Astrocyte (in vitro differentiated cells and primary cell): ENCODE measurements at regions not wholly inside any gene's neighbourhood (a gene's known extent, or its start where the extent isn't known, plus 50 kb on each side); places are given as distances from the start of the nearest gene placed in this dataset.
"Not testable (repeated sequence)": the region's sequence is repeated elsewhere in the genome, so short reads cannot be mapped to it uniquely, and the experiment has no call there.

Experiments used
- DNase-seq: peaks from one replicate; pipeline ENCODE4 v3.0.0-alpha.2; 2010; ENCODE audit warnings: low read depth
- FAIRE-seq: peaks from 2 replicates; lab custom pipeline; 2011; peaks lifted over from hg19 to GRCh38; lab: Jason Lieb, UNC
- H2AFZ ChIP-seq: 2 replicates; pipeline ENCODE4 v1.6.0; 2012; ENCODE audit warnings: low read depth, low read length, inconsistent platforms
- H3K27ac ChIP-seq: 2 replicates; pipeline ENCODE4 v1.5.1; 2011; ENCODE audit warnings: low read depth, low read length, inconsistent platforms
- H3K27me3 ChIP-seq: 2 replicates; pipeline ENCODE4 v1.6.0; 2011; ENCODE audit warnings: low read length, inconsistent platforms; ENCODE audit not compliant: insufficient read depth
- H3K36me3 ChIP-seq: 2 replicates; pipeline ENCODE4 v1.5.1; 2011; ENCODE audit warnings: low read length, inconsistent platforms; ENCODE audit not compliant: insufficient read depth
- H3K4me1 ChIP-seq: 2 replicates; pipeline ENCODE4 v1.5.1; 2011; ENCODE audit warnings: low read length, inconsistent platforms; ENCODE audit not compliant: insufficient read depth
- H3K4me2 ChIP-seq: 2 replicates; pipeline ENCODE4 v1.6.0; 2012; ENCODE audit warnings: low read length, inconsistent platforms
- H3K4me3 ChIP-seq: 2 replicates; pipeline ENCODE4 v1.5.1; 2011; ENCODE audit warnings: low read depth, mild to moderate bottlenecking, low read length, inconsistent platforms; ENCODE audit not compliant: insufficient read depth
- H3K79me2 ChIP-seq: 2 replicates; pipeline ENCODE4 v1.6.0; 2012; ENCODE audit warnings: mild to moderate bottlenecking, low read length, inconsistent platforms; ENCODE audit not compliant: insufficient read depth
- H3K9ac ChIP-seq: 2 replicates; pipeline ENCODE4 v1.6.0; 2012; ENCODE audit warnings: mild to moderate bottlenecking, low read length, inconsistent platforms
- H3K9me3 ChIP-seq: 2 replicates; pipeline ENCODE4 v1.5.1; 2012; ENCODE audit warnings: low read depth, mild to moderate bottlenecking, low read length, inconsistent platforms; ENCODE audit not compliant: insufficient read depth
- H4K20me1 ChIP-seq: 2 replicates; pipeline ENCODE4 v1.6.0; 2012; ENCODE audit warnings: low read length, inconsistent platforms; ENCODE audit not compliant: insufficient read depth
- H3K27ac Mint-ChIP-seq: one replicate; pipeline ENCODE4 v1.8.0; 2021; ENCODE audit warnings: mild to moderate bottlenecking, mixed read lengths; ENCODE audit not compliant: unreplicated experiment
- H3K27me3 Mint-ChIP-seq: one replicate; pipeline ENCODE4 v1.8.0; 2021; ENCODE audit warnings: low read depth, mixed read lengths; ENCODE audit not compliant: unreplicated experiment
- H3K36me3 Mint-ChIP-seq: one replicate; pipeline ENCODE4 v1.8.0; 2021; ENCODE audit warnings: low read depth, mixed read lengths; ENCODE audit not compliant: unreplicated experiment
- H3K4me1 Mint-ChIP-seq: one replicate; pipeline ENCODE4 v1.8.0; 2021; ENCODE audit warnings: low read depth, mixed read lengths; ENCODE audit not compliant: unreplicated experiment
- H3K4me3 Mint-ChIP-seq: one replicate; pipeline ENCODE4 v1.8.0; 2021; ENCODE audit warnings: mild to moderate bottlenecking, moderate library complexity, mixed read lengths; ENCODE audit not compliant: unreplicated experiment
- H3K9me3 Mint-ChIP-seq: one replicate; pipeline ENCODE4 v1.8.0; 2021; ENCODE audit warnings: mild to moderate bottlenecking, mixed read lengths; ENCODE audit not compliant: unreplicated experiment
- CTCF ChIP-seq: IDR thresholded peaks from 2 replicates; pipeline ENCODE4 v1.5.1; 2011; ENCODE audit warnings: low read depth, mild to moderate bottlenecking, inconsistent platforms, low read length, moderate library complexity; ENCODE audit not compliant: insufficient read depth
- EZH2 ChIP-seq: IDR thresholded peaks from 2 replicates; pipeline ENCODE4 v1.6.1; 2012; ENCODE audit warnings: mild to moderate bottlenecking, low read length, inconsistent platforms; ENCODE audit not compliant: insufficient read depth

DNA sequence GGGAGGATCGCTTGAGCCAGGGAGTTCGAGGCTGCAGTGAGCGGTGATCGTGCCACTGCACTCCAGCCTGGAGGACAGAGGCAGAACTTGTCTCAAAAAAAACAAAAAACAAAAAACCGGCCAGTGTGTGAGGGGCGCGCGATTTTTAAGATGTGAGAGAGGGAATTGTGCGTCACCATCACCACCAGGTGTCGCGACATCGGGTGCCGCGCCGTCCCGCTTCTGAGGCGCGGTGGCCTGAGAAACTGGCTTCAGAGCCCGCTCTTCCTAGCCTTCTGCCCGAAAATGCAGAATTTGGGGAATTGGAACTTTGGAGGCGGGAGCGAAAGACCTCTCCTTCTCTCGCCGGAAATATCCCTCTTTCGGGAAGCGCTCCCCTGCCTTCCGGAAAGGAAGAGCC, 524.8 kb downstream of the KCNJ18 start:
- DNase-seq (no peak), FAIRE-seq (no peak)
- TF ChIP-seq EZH2 (no peak), CTCF (no peak)
- no peaks in the 10 kb centered on the region for H4K20me1 ChIP-seq
- peaks cover 1% of the 10 kb centered on the region for H3K9me3 Mint-ChIP-seq
- H3K27ac ChIP-seq, result no peak overlapping the region
- no peaks in the 10 kb centered on the region for H3K79me2 ChIP-seq
- peaks cover 2% of the 10 kb centered on the region for H3K27me3 Mint-ChIP-seq
- no peaks in the 10 kb centered on the region for H3K36me3 Mint-ChIP-seq
- H3K9ac ChIP-seq, result no peak overlapping the region
- H3K4me1 Mint-ChIP-seq, result no peaks in the 10 kb centered on the region
- H3K27me3 ChIP-seq, result no peaks in the 10 kb centered on the region
- no peaks in the 10 kb centered on the region for H3K4me1 ChIP-seq
- H3K27ac Mint-ChIP-seq, result no peak overlapping the region
- H2AFZ ChIP-seq, result no peak overlapping the region
- no peak overlapping the region for H3K4me2 ChIP-seq
- H3K4me3 ChIP-seq, result no peak overlapping the region
- peaks cover 4% of the 10 kb centered on the region for H3K9me3 ChIP-seq
- no peak overlapping the region for H3K4me3 Mint-ChIP-seq
- no peaks in the 10 kb centered on the region for H3K36me3 ChIP-seq

- TF ChIP-seq EZH2, result no peak
- TF ChIP-seq CTCF, result no peak
- H3K9ac ChIP-seq, result no peak overlapping the region
- Mint-ChIP-seq H3K4me3 (no peak overlapping the region), H3K4me1 (peaks cover 2% of the 10 kb centered on the region), H3K36me3 (no peaks in the 10 kb centered on the region), H3K27ac (no peak overlapping the region), H3K27me3 (peaks cover 2% of the 10 kb centered on the region), H3K9me3 (peaks cover 1% of the 10 kb centered on the region)
- H2AFZ ChIP-seq, result no peak overlapping the region
- H4K20me1 ChIP-seq, result no peaks in the 10 kb centered on the region
- H3K4me3 ChIP-seq, result no peak overlapping the region
- H3K4me1 ChIP-seq, result no peaks in the 10 kb centered on the region
- no peak overlapping the region for H3K4me2 ChIP-seq
- FAIRE-seq (no peak), DNase-seq (no peak)
- H3K9me3 ChIP-seq, result peaks cover 4% of the 10 kb centered on the region
- H3K27me3 ChIP-seq, result no peaks in the 10 kb centered on the region
- H3K36me3 ChIP-seq, result no peaks in the 10 kb centered on the region
- no peak overlapping the region for H3K27ac ChIP-seq
- H3K79me2 ChIP-seq, result no peaks in the 10 kb centered on the region
Observed at GRCh38 chr17:22221344-22221743, 529.0 kb downstream of the KCNJ18 start.

GRCh38 chr17:22226477-22226876, 534.2 kb downstream of the KCNJ18 start:
- H3K36me3 Mint-ChIP-seq, H3K4me2 ChIP-seq, FAIRE-seq, H3K4me3 ChIP-seq, H4K20me1 ChIP-seq, H3K79me2 ChIP-seq, H3K4me3 Mint-ChIP-seq, DNase-seq, H2AFZ ChIP-seq, H3K9me3 Mint-ChIP-seq, H3K9ac ChIP-seq, H3K27me3 Mint-ChIP-seq, H3K36me3 ChIP-seq, H3K4me1 ChIP-seq, H3K9me3 ChIP-seq, H3K27ac ChIP-seq, H3K27me3 ChIP-seq: not testable (repeated sequence)
- Mint-ChIP-seq H3K4me1 (peaks cover 21% of the 10 kb centered on the region), H3K27ac (peak overlapping the region; percentile 3)

DNA sequence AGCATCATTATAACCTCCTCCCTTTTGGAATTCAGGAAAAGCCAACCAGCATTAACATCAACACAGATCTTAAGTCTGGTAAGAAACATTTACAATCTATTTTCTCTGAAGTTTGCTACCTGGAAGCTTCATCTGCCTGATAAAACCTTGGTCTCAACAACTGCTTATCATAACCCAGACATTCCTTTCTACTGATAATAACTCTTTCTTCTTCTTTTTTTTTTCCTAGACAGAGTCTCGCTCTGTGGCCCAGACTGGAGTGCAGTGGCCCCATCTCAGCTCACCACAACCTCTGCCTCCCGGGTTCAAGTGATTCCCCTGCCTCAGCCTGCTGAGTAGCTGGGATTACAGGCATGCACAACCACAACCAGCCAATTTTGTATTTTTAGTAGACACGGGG, 534.6 kb downstream of the KCNJ18 start:
- H3K4me3 ChIP-seq, H4K20me1 ChIP-seq, DNase-seq, H3K27me3 Mint-ChIP-seq, H3K36me3 ChIP-seq, H3K79me2 ChIP-seq, FAIRE-seq, H3K4me3 Mint-ChIP-seq, H3K4me1 ChIP-seq, H3K9me3 ChIP-seq, H3K9me3 Mint-ChIP-seq, H2AFZ ChIP-seq, H3K36me3 Mint-ChIP-seq, H3K27ac ChIP-seq, H3K9ac ChIP-seq, H3K4me2 ChIP-seq, H3K27me3 ChIP-seq: not testable (repeated sequence)
- Mint-ChIP-seq H3K27ac (peak overlapping the region; percentile 87), H3K4me1 (peaks cover 21% of the 10 kb centered on the region)

DNA sequence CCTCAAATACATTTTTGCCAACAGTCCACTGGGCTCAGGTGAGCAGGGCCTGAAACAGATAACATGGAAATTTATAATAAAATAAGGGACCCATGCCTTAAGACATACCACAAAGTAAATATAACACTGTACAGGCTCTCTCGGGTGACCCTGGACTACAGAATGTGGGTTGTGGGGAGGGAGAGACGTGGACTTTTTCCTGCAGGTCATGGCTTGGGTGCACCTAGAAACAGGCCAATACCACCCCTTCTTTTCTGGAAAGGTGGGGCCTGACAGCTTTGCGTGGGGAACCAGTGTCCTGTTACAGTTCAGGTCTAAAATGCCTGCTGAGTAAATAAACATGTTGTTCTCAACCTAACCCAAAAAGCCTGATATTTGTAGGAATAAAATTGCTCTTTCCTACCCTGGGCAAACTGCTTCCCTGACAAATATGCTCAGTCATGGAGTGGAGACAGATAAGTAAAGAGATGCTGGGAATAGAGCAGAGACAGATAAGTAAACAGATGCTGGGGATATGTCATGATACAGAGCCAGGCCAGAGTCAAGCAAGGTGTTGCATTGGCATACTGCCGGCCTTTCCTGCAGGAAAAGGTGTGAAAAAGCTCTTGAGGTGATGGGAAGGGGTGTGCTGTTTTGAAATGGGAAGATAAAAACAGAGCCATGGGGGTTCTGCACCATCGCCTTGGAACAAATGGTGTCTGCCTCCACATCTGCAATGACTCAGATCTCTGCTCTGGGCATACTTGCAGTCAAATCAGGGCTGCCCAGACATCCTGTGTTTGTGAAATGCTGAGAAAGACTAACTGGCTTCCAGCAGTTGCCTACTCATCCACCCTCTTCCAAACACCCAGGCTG, 535.6 kb downstream of the KCNJ18 start:
- not testable (repeated sequence) for H2AFZ ChIP-seq, FAIRE-seq, H3K27ac ChIP-seq, DNase-seq, H3K4me3 Mint-ChIP-seq, H3K4me1 ChIP-seq, H3K79me2 ChIP-seq, H4K20me1 ChIP-seq, H3K9me3 ChIP-seq, H3K9ac ChIP-seq, H3K27me3 Mint-ChIP-seq, H3K27me3 ChIP-seq, H3K36me3 ChIP-seq, H3K4me2 ChIP-seq, H3K36me3 Mint-ChIP-seq, H3K4me3 ChIP-seq, H3K9me3 Mint-ChIP-seq
- Mint-ChIP-seq H3K27ac (peak overlapping the region; percentile 42), H3K4me1 (peaks cover 21% of the 10 kb centered on the region)
